ENCODE measurements at regions not wholly inside any gene's neighbourhood (a gene's known extent, or its start where the extent isn't known, plus 50 kb on each side); places are given as distances from the start of the nearest gene placed in this dataset.

DNA sequence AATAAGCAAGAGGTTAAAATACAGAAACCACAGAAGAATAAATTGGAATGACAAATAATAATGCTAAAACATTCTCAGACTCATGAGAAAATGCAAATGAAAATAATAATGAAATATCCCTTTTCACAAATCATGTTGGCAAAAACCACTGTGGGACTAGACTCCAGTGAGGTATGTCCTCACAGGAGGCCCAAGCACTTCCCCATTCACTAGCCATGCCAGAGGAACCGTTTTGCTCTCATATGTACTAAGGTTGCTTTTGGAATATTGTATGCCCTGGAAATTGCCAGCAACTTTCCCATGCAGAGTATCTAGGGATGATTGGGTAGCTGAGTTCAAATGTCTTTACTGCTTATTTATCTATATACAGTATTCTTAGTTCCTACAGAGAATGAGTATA is 106.2 kb upstream of the CHORDC1 start:
- ChIA-PET POLR2A (ENCODE audit: unreplicated experiment) (no interaction called here), CTCF (no interaction called here)
- DNase-seq: no peak
- H3K79me1 ChIP-seq (ENCODE audit: low read depth in 1 of 2, low read length in 2 of 2): no peaks in the 10 kb centered on the region
- no peak overlapping the region for H3K14ac ChIP-seq (replicated peaks; ENCODE audit: low read depth, low read length)
- H2BK5ac ChIP-seq (ENCODE audit: low read depth, low read length, poor library complexity, severe bottlenecking): no peak overlapping the region
- 0 out of 2 replicates have a peak, but pooled peaks cover 2% of the 10 kb centered on the region for H3K9me3 ChIP-seq (ENCODE audit: control insufficient read depth, insufficient read depth, low read length)
- H3K23ac ChIP-seq (ENCODE audit: low read depth, low read length): no peak overlapping the region
- no peak overlapping the region for H3K4me3 ChIP-seq (ENCODE audit: insufficient read depth, low read depth, low read length)
- H3K27ac ChIP-seq (ENCODE audit: insufficient read depth, low read length): no peak overlapping the region
- H3K4ac ChIP-seq (ENCODE audit: low read depth, low read length): no peak overlapping the region
- no peak overlapping the region for H2AK5ac ChIP-seq (ENCODE audit: low read depth, low read length)
- H4K5ac ChIP-seq (ENCODE audit: low read depth, low read length): no peak overlapping the region
- no peak overlapping the region for H2BK20ac ChIP-seq (ENCODE audit: low read depth, low read length)
- no peak overlapping the region for H3K4me2 ChIP-seq (ENCODE audit: low read depth, low read length)
- no TSS peak for BruUV-seq (replicated peaks)
- H3K27me3 ChIP-seq (ENCODE audit: control insufficient read depth, insufficient read depth, low read length): no peaks in the 10 kb centered on the region
- no peak overlapping the region for H4K91ac ChIP-seq (ENCODE audit: insufficient read depth, low read depth, low read length)
- no peak overlapping the region for H3K9ac ChIP-seq (ENCODE audit: low read depth, low read length)
- no peak overlapping the region for H2BK15ac ChIP-seq (ENCODE audit: low read depth, low read length)
- H3K56ac ChIP-seq (ENCODE audit: extremely low read depth, insufficient read depth, low read length): no peak overlapping the region
- no peak overlapping the region for H2AFZ ChIP-seq (replicated peaks; ENCODE audit: low read length, poor library complexity)
- TF ChIP-seq CHD1 (IDR thresholded peaks at IDR 0.05; ENCODE audit: low read depth, low read length) (no peak), SMC3 (IDR thresholded peaks at IDR 0.05; ENCODE audit: low read depth, low read length) (no peak), RCOR1 (IDR thresholded peaks at IDR 0.05; ENCODE audit: insufficient replicate concordance, low read length) (no peak), FOS (IDR thresholded peaks at IDR 0.05; ENCODE audit: low read depth, low read length) (no peak), CTCF (conservative IDR thresholded peaks at IDR 0.05; ENCODE audit: low read depth, low read length) (no peak), CEBPB (IDR thresholded peaks at IDR 0.05; ENCODE audit: low read depth, low read length) (no peak), MAFK (IDR thresholded peaks at IDR 0.05; ENCODE audit: low read depth, low read length) (no peak), RFX5 (IDR thresholded peaks at IDR 0.05; ENCODE audit: low read depth, low read length) (no peak), RAD21 (IDR thresholded peaks at IDR 0.05; ENCODE audit: low read length) (no peak), POLR2A (IDR thresholded peaks at IDR 0.05; ENCODE audit: low read depth, low read length) (no peak), ELK1 (IDR thresholded peaks at IDR 0.05; ENCODE audit: borderline replicate concordance, low read depth, low read length) (no peak), MAZ (IDR thresholded peaks at IDR 0.05; ENCODE audit: borderline replicate concordance, low read depth, low read length) (no peak), MXI1 (IDR thresholded peaks at IDR 0.05; ENCODE audit: borderline replicate concordance, low read depth, low read length) (no peak)
- TF ChIP-seq, protein P1, sequence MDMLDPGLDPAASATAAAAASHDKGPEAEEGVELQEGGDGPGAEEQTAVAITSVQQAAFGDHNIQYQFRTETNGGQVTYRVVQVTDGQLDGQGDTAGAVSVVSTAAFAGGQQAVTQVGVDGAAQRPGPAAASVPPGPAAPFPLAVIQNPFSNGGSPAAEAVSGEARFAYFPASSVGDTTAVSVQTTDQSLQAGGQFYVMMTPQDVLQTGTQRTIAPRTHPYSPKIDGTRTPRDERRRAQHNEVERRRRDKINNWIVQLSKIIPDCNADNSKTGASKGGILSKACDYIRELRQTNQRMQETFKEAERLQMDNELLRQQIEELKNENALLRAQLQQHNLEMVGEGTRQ (IDR thresholded peaks at IDR 0.05; ENCODE audit: low read depth, low read length): no peak
- no peak overlapping the region for H2AK9ac ChIP-seq (replicated peaks; ENCODE audit: low read depth, low read length, poor library complexity)
- H3K36me3 ChIP-seq (ENCODE audit: control insufficient read depth, insufficient read depth, low read length): no peaks in the 10 kb centered on the region
- dilution Hi-C loops (cut with HindIII; ENCODE audit: low sequenced_read_pairs, unreplicated experiment): no loop called here
- H4K8ac ChIP-seq (ENCODE audit: low read depth in 2 of 2, low read length in 2 of 2): no peak overlapping the region
- intact Hi-C loops (cut with micrococcal nuclease): no loop called here
- no peaks in the 10 kb centered on the region for H4K20me1 ChIP-seq (ENCODE audit: insufficient read depth, low read length)
- in situ Hi-C loops (cut with MboI; ENCODE audit: low sequenced_read_pairs): no loop called here
- H2BK120ac ChIP-seq (ENCODE audit: low read depth, low read length): no peak overlapping the region
- no peaks in the 10 kb centered on the region for H3K9me1 ChIP-seq (ENCODE audit: insufficient read depth, low read length)
- ATAC-seq (ENCODE audit: low read depth): no peak
- no peaks in the 10 kb centered on the region for H3K4me1 ChIP-seq (ENCODE audit: control insufficient read depth, insufficient read depth, low read length)
- WGBS, 2 experiments (ENCODE audit: extremely low coverage in 2 of 2, insufficient read length in 1 of 2): no CpG with 5 or more reads among the region's 1 CpG
- no peak overlapping the region for H3K18ac ChIP-seq (ENCODE audit: low read depth, low read length)

Measured in IMR-90 (cell line).